Stimulated activated CD4-positive, alpha-beta T cell treated with anti-CD3 and anti-CD28 coated beads, Interleukin-15, amount 100 ng/mL, for 48 hours (primary cell): ENCODE measurements at regions not wholly inside any gene's neighbourhood (a gene's known extent, or its start where the extent isn't known, plus 50 kb on each side); places are given as distances from the start of the nearest gene placed in this dataset.

Experiments
- DNase-seq, 2 donors: peaks; one replicate each; pipeline ENCODE4 v3.0.0-alpha.2; 2020; ENCODE audit warnings: low read depth in 2 of 2

- DNase-seq = no peak
Measured at GRCh38 chr5:67339219-67339767, 142.7 kb upstream of the CD180 start.

- no peak for DNase-seq
Measured at GRCh38 chr5:67338421-67338820, 141.8 kb upstream of the CD180 start.

- DNase-seq = no peak
Measured at GRCh38 chr5:67337751-67338150, 141.2 kb upstream of the CD180 start.

GRCh38 chr5:67335426-67335825 is 138.8 kb upstream of the CD180 start:
- DNase-seq = no peak

GRCh38 chr5:67334373-67334772 is 137.8 kb upstream of the CD180 start:
- DNase-seq = no peak

- DNase-seq = no peak
Measured at GRCh38 chr5:67333171-67333570, 136.6 kb upstream of the CD180 start.

- DNase-seq = no peak
Measured at GRCh38 chr5:67331296-67331925, 134.8 kb upstream of the CD180 start.

- DNase-seq = no peak
Measured at GRCh38 chr5:67319935-67320725, 123.5 kb upstream of the CD180 start.

GRCh38 chr5:67318746-67319145 is 122.1 kb upstream of the CD180 start:
- no peak for DNase-seq

- no peak for DNase-seq
Measured at GRCh38 chr5:67317603-67318002, 121.0 kb upstream of the CD180 start.

GRCh38 chr5:67316695-67317094 is 120.1 kb upstream of the CD180 start:
- no peak for DNase-seq

GRCh38 chr5:67315082-67315989 is 118.7 kb upstream of the CD180 start:
- no peak for DNase-seq

GRCh38 chr5:67311701-67312100 is 115.1 kb upstream of the CD180 start:
- no peak for DNase-seq

- DNase-seq = no peak
Measured at GRCh38 chr5:67311208-67311607, 114.6 kb upstream of the CD180 start.

GRCh38 chr5:67310740-67311139 is 114.1 kb upstream of the CD180 start:
- no peak for DNase-seq

GRCh38 chr5:67310169-67310568 is 113.6 kb upstream of the CD180 start:
- no peak for DNase-seq

GRCh38 chr5:67308988-67309688 is 112.5 kb upstream of the CD180 start:
- no peak for DNase-seq

- no peak for DNase-seq
Measured at GRCh38 chr5:67306965-67307607, 110.5 kb upstream of the CD180 start.

- no peak for DNase-seq
Measured at GRCh38 chr5:67305913-67306710, 109.5 kb upstream of the CD180 start.

GRCh38 chr5:67305401-67305800 is 108.8 kb upstream of the CD180 start:
- no peak for DNase-seq
